ENCODE measurements at regions not wholly inside any gene's neighbourhood (a gene's known extent, or its start where the extent isn't known, plus 50 kb on each side); places are given as distances from the start of the nearest gene placed in this dataset.

- TF ChIP-seq CTCF (IDR thresholded peaks at IDR 0.05; ENCODE audit: low read length) (peak; percentile 63), EZH2 (IDR thresholded peaks at IDR 0.05; ENCODE audit: borderline replicate concordance, low read length) (no peak)
Observed at GRCh38 chr5:113678924-113679575, 165.6 kb downstream of the YTHDC2 start.
